ENCODE measurements at regions not wholly inside any gene's neighbourhood (a gene's known extent, or its start where the extent isn't known, plus 50 kb on each side); places are given as distances from the start of the nearest gene placed in this dataset.

- TF ChIP-seq CTCF (IDR thresholded peaks at IDR 0.05; ENCODE audit: low read depth, low read length, missing input control) (no peak), SP1 (IDR thresholded peaks at IDR 0.05) (no peak), TAF1 (conservative IDR thresholded peaks at IDR 0.05) (no peak), REST (IDR thresholded peaks at IDR 0.05) (no peak), GABPA (IDR thresholded peaks at IDR 0.05 in 1 of 2, conservative IDR thresholded peaks at IDR 0.05 in 1 of 2) (no peak)
These were observed 107.7 kb downstream of the DMRT2 start for GRCh38 chr9:1157836-1158235.

Measured in liver (tissue), 3 donors.